ENCODE measurements at regions not wholly inside any gene's neighbourhood (a gene's known extent, or its start where the extent isn't known, plus 50 kb on each side); places are given as distances from the start of the nearest gene placed in this dataset.
"Not testable (repeated sequence)": the region's sequence is repeated elsewhere in the genome, so short reads cannot be mapped to it uniquely, and the experiment has no call there.

- no peaks in the 10 kb centered on the region for H3K4me1 Mint-ChIP-seq
- no peaks in the 10 kb centered on the region for H3K36me3 Mint-ChIP-seq
- Histone ChIP-seq H3K27ac (ENCODE audit: low read depth, low read length) (no peak overlapping the region), H3K27me3 (ENCODE audit: insufficient read depth, low read length, poor library complexity, severe bottlenecking) (no peaks in the 10 kb centered on the region), H3K4me3 (ENCODE audit: low read length) (no peak overlapping the region), H3K36me3 (ENCODE audit: insufficient read depth, low read length) (no peaks in the 10 kb centered on the region), H3K4me1 (ENCODE audit: insufficient read depth, low read length) (no peaks in the 10 kb centered on the region), H3K9me3 (ENCODE audit: low read length) (no peaks in the 10 kb centered on the region)
- ChIA-PET CTCF (no interaction called here), POLR2A (no interaction called here)
- H3K4me3 Mint-ChIP-seq, result no peak overlapping the region
- no peaks in the 10 kb centered on the region for H3K9me3 Mint-ChIP-seq
- H3K27ac Mint-ChIP-seq, result no peak overlapping the region
- peaks cover 0 to 1% of the 10 kb centered on the region in 2 donors for H3K27me3 Mint-ChIP-seq
- DNase-seq, result no peak
Measured at GRCh38 chr2:16099326-16099725, 159.0 kb downstream of the MYCN start.

GRCh38 chr2:16096962-16097361, 156.6 kb downstream of the MYCN start:
- peaks cover 0 to 2% of the 10 kb centered on the region in 2 donors for H3K27me3 Mint-ChIP-seq
- Histone ChIP-seq H3K9me3 (ENCODE audit: low read length) (no peaks in the 10 kb centered on the region), H3K4me1 (ENCODE audit: insufficient read depth, low read length) (no peaks in the 10 kb centered on the region), H3K4me3 (ENCODE audit: low read length) (no peak overlapping the region), H3K36me3 (ENCODE audit: insufficient read depth, low read length) (no peaks in the 10 kb centered on the region), H3K27me3 (ENCODE audit: insufficient read depth, low read length, poor library complexity, severe bottlenecking) (no peaks in the 10 kb centered on the region), H3K27ac (ENCODE audit: low read depth, low read length) (no peak overlapping the region)
- CTCF ChIA-PET, result no interaction called here
- POLR2A ChIA-PET, result no interaction called here
- no peaks in the 10 kb centered on the region for H3K36me3 Mint-ChIP-seq
- no peak for DNase-seq
- no peaks in the 10 kb centered on the region for H3K4me1 Mint-ChIP-seq
- H3K4me3 Mint-ChIP-seq, result no peak overlapping the region
- H3K9me3 Mint-ChIP-seq, result peaks cover 0 to 2% (median 0%) of the 10 kb centered on the region in 5 donors
- no peak overlapping the region for H3K27ac Mint-ChIP-seq

GRCh38 chr2:16095483-16095882, 155.1 kb downstream of the MYCN start:
- H3K4me1 Mint-ChIP-seq; H3K9me3 ChIP-seq (ENCODE audit: low read length); H3K4me3 Mint-ChIP-seq; H3K4me1 ChIP-seq (ENCODE audit: insufficient read depth, low read length); H3K9me3 Mint-ChIP-seq; H3K27me3 ChIP-seq (ENCODE audit: insufficient read depth, low read length, poor library complexity, severe bottlenecking); H3K4me3 ChIP-seq (ENCODE audit: low read length); H3K27ac Mint-ChIP-seq; POLR2A ChIA-PET; CTCF ChIA-PET; DNase-seq; H3K36me3 Mint-ChIP-seq; H3K27me3 Mint-ChIP-seq; H3K27ac ChIP-seq (ENCODE audit: low read depth, low read length); H3K36me3 ChIP-seq (ENCODE audit: insufficient read depth, low read length): not testable (repeated sequence)

- no peaks in the 10 kb centered on the region for H3K9me3 ChIP-seq (ENCODE audit: low read length)
- Mint-ChIP-seq H3K36me3 (no peaks in the 10 kb centered on the region), H3K4me3 (no peak overlapping the region), H3K4me1 (no peaks in the 10 kb centered on the region), H3K9me3 (peaks cover 0 to 7% (median 1%) of the 10 kb centered on the region in 5 donors), H3K27me3 (peaks cover 0 to 2% of the 10 kb centered on the region in 2 donors), H3K27ac (no peak overlapping the region)
- H3K4me1 ChIP-seq (ENCODE audit: insufficient read depth, low read length), result no peaks in the 10 kb centered on the region
- POLR2A ChIA-PET, result no interaction called here
- no peaks in the 10 kb centered on the region for H3K27me3 ChIP-seq (ENCODE audit: insufficient read depth, low read length, poor library complexity, severe bottlenecking)
- no peak for DNase-seq
- CTCF ChIA-PET, result no interaction called here
- H3K36me3 ChIP-seq (ENCODE audit: insufficient read depth, low read length), result no peaks in the 10 kb centered on the region
- no peak overlapping the region for H3K4me3 ChIP-seq (ENCODE audit: low read length)
- H3K27ac ChIP-seq (ENCODE audit: low read depth, low read length), result no peak overlapping the region
Measured at GRCh38 chr2:16094811-16095210, 154.5 kb downstream of the MYCN start.

GRCh38 chr2:16093639-16094529, 153.5 kb downstream of the MYCN start:
- Mint-ChIP-seq H3K27ac (no peak overlapping the region), H3K36me3 (no peaks in the 10 kb centered on the region), H3K9me3 (peaks cover 0 to 7% (median 1%) of the 10 kb centered on the region in 5 donors), H3K4me1 (no peaks in the 10 kb centered on the region), H3K27me3 (peaks cover 0 to 2% of the 10 kb centered on the region in 2 donors), H3K4me3 (no peak overlapping the region)
- no peaks in the 10 kb centered on the region for H3K27me3 ChIP-seq (ENCODE audit: insufficient read depth, low read length, poor library complexity, severe bottlenecking)
- no peak overlapping the region for H3K4me3 ChIP-seq (ENCODE audit: low read length)
- ChIA-PET CTCF (no interaction called here), POLR2A (no interaction called here)
- H3K36me3 ChIP-seq (ENCODE audit: insufficient read depth, low read length), result no peaks in the 10 kb centered on the region
- DNase-seq, result no peak
- no peaks in the 10 kb centered on the region for H3K9me3 ChIP-seq (ENCODE audit: low read length)
- H3K4me1 ChIP-seq (ENCODE audit: insufficient read depth, low read length), result no peaks in the 10 kb centered on the region
- no peak overlapping the region for H3K27ac ChIP-seq (ENCODE audit: low read depth, low read length)

GRCh38 chr2:16092861-16093638, 152.7 kb downstream of the MYCN start:
- peaks cover 0 to 2% of the 10 kb centered on the region in 2 donors for H3K27me3 Mint-ChIP-seq

GRCh38 chr2:16091576-16092282, 151.4 kb downstream of the MYCN start:
- no peak overlapping the region for H3K4me3 ChIP-seq (ENCODE audit: low read length)
- H3K27me3 Mint-ChIP-seq, result peaks cover 0 to 2% of the 10 kb centered on the region in 2 donors
- peaks cover 0 to 7% (median 1%) of the 10 kb centered on the region in 5 donors for H3K9me3 Mint-ChIP-seq
- ChIA-PET POLR2A (no interaction called here), CTCF (no interaction called here)
- no peaks in the 10 kb centered on the region for H3K4me1 ChIP-seq (ENCODE audit: insufficient read depth, low read length)
- no peak overlapping the region for H3K4me3 Mint-ChIP-seq
- no peaks in the 10 kb centered on the region for H3K36me3 ChIP-seq (ENCODE audit: insufficient read depth, low read length)
- no peak overlapping the region for H3K27ac ChIP-seq (ENCODE audit: low read depth, low read length)
- H3K36me3 Mint-ChIP-seq, result no peaks in the 10 kb centered on the region
- no peak for DNase-seq
- no peaks in the 10 kb centered on the region for H3K4me1 Mint-ChIP-seq
- H3K27me3 ChIP-seq (ENCODE audit: insufficient read depth, low read length, poor library complexity, severe bottlenecking), result no peaks in the 10 kb centered on the region
- no peak overlapping the region for H3K27ac Mint-ChIP-seq
- H3K9me3 ChIP-seq (ENCODE audit: low read length), result no peaks in the 10 kb centered on the region

More at GRCh38 chr2:16092861-16093638, 152.7 kb downstream of the MYCN start:
- Mint-ChIP-seq H3K27ac (no peak overlapping the region), H3K4me3 (no peak overlapping the region), H3K4me1 (no peaks in the 10 kb centered on the region), H3K9me3 (peaks cover 0 to 7% (median 1%) of the 10 kb centered on the region in 5 donors), H3K36me3 (no peaks in the 10 kb centered on the region)
- H3K36me3 ChIP-seq (ENCODE audit: insufficient read depth, low read length), result no peaks in the 10 kb centered on the region
- no peaks in the 10 kb centered on the region for H3K9me3 ChIP-seq (ENCODE audit: low read length)
- H3K27ac ChIP-seq (ENCODE audit: low read depth, low read length), result no peak overlapping the region
- CTCF ChIA-PET, result no interaction called here
- POLR2A ChIA-PET, result no interaction called here
- H3K27me3 ChIP-seq (ENCODE audit: insufficient read depth, low read length, poor library complexity, severe bottlenecking), result no peaks in the 10 kb centered on the region
- no peak for DNase-seq
- no peaks in the 10 kb centered on the region for H3K4me1 ChIP-seq (ENCODE audit: insufficient read depth, low read length)
- H3K4me3 ChIP-seq (ENCODE audit: low read length), result no peak overlapping the region
